Left colon (tissue), 2 donors: ENCODE measurements at regions not wholly inside any gene's neighbourhood (a gene's known extent, or its start where the extent isn't known, plus 50 kb on each side); places are given as distances from the start of the nearest gene placed in this dataset.

ENCODE experiments used
- ATAC-seq: fragments of 200-7000 bp; cut with Tn5 transposase; one replicate; pipeline ENCODE4 v1.9.1; 2020; ENCODE audit warnings: mild to moderate bottlenecking, moderate library complexity
- DNase-seq, 2 donors: peaks; one replicate each; pipeline ENCODE4 v3.0.0-alpha.2; 2020
- intact Hi-C, 2 donors: fragments of 100-400 bp; cut with DNase I in 1 of 2; cut with micrococcal nuclease in 1 of 2; formaldehyde crosslinking; loops; one replicate each; pipeline versions ENCODE4 v1.11.2 to v1.14.0; 2022; cut with DNase I, micrococcal nuclease
- donor health status: DM: no; HTN: no; CAD: no.
- donor health status: DM: yes; HTN: yes; CAD: no.

- no peak for DNase-seq
- ATAC-seq: no peak
- intact Hi-C loops: no loop called here
Measured at GRCh38 chr18:40048886-40049650, 1906.0 kb upstream of the PIK3C3 start.

- ATAC-seq (no peak), DNase-seq (no peak)
- intact Hi-C loops: no loop called here
Measured at GRCh38 chr18:40048253-40048652, 1906.8 kb upstream of the PIK3C3 start.

- DNase-seq: no peak
- ATAC-seq: no peak
- intact Hi-C loops: no loop called here
Measured at GRCh38 chr18:40046596-40046995, 1908.4 kb upstream of the PIK3C3 start.

GRCh38 chr18:40041951-40042350, 1913.1 kb upstream of the PIK3C3 start:
- intact Hi-C loops: no loop called here
- no peak for DNase-seq
- ATAC-seq: no peak

GRCh38 chr18:40040574-40040973, 1914.5 kb upstream of the PIK3C3 start:
- ATAC-seq (no peak), DNase-seq (no peak)
- intact Hi-C loops: no loop called here

DNA sequence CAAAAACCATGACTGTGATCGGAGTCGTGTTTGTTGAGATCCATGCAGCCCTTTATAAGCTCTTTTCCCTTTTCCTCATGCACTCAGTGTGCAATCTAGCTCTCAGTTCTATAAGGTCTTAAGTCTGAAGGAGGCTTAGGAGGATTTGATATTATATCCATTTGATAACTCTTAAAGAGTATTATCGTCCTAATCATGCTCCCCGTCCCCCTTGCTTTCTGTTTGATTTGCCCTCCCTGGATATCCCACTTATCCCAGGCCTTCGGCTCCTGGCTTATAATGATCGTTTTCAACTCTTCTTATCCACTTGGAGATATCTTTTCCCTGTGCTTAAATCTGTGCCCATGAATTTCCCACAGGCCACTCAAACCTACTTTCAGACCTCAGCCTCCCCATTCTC, 1917.7 kb upstream of the PIK3C3 start:
- ATAC-seq: no peak
- no peak for DNase-seq

GRCh38 chr18:40036861-40037260, 1918.2 kb upstream of the PIK3C3 start:
- intact Hi-C loops: no loop called here
- DNase-seq (no peak), ATAC-seq (no peak)

More for the DNA sequence above, 1917.7 kb upstream of the PIK3C3 start:
- intact Hi-C loops: no loop called here

GRCh38 chr18:40035966-40036365, 1919.1 kb upstream of the PIK3C3 start:
- intact Hi-C loops: no loop called here
- ATAC-seq: no peak

GRCh38 chr18:40032076-40032475, 1923.0 kb upstream of the PIK3C3 start:
- DNase-seq (no peak), ATAC-seq (no peak)
- intact Hi-C loops: no loop called here

More at GRCh38 chr18:40035966-40036365, 1919.1 kb upstream of the PIK3C3 start:
- no peak for DNase-seq

DNA sequence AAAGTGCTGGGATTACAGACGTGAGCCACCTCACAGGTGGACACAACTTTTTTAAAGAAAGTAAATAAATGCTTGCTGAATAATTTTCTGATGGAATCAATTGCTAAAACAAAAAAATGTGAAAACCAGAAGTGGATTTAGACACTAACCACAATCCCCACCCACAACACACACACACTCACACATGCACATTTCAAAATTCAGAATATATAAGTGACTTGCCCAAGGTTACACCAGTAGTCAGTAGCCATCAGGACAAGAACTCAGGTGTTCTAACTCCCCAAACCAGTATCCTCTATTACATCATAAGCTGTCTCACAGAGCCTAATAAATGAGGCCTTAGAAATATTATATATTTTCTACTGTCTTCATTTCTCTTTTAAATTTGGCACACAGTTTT, 1923.6 kb upstream of the PIK3C3 start:
- ATAC-seq: no peak
- DNase-seq: no peak
- intact Hi-C loops: no loop called here

DNA sequence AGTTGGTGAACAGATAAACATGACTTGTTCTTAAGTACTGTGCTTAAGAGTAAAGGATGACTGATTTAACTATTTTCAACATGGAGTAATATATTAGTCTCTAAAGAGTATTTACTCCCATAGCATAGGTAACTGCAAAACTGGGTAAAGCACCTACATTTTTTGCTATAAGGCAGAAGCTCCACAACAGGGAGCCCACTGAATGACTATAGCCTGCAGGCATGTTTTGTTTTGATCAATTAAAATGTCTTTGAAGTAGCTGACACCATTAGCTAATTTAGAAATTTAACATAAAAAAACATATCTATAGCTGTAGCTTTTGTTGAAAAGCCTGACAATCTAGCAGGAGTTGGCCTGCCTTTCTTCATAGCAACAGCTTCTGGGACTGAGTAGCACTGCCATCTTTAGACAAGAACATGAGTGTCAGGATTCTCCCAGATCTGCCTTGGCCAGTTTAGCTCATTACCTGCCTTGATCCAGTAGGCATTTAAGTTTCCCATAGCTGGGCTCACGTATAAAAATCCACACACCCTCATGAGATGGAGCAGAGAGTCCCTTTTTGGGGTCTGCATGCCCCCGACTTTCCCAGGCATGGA, 1935.1 kb upstream of the PIK3C3 start:
- no peak for DNase-seq
- intact Hi-C loops: no loop called here
- ATAC-seq: no peak

GRCh38 chr18:40018266-40018665, 1936.8 kb upstream of the PIK3C3 start:
- intact Hi-C loops: no loop called here
- no peak for ATAC-seq
- DNase-seq: no peak

DNA sequence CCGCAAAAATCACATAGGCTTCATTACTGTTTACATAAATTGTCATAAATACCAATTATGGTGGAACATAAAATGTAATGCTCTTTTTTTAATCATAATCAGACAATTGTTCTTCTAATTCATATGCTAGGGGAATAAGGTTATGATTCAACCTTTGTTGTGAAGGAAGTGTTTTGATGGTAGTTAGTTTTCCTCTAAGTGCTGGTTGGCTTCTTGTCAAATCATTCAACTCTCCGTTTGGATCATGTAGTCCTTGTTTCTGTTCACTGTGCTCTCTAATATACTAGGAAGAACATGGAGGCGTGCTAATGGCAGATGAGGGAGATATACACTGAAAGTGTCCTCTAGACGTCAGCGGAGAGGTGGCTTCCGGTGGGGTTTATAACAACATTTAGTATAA, 1938.0 kb upstream of the PIK3C3 start:
- no peak for ATAC-seq
- DNase-seq: no peak
- intact Hi-C loops: no loop called here

DNA sequence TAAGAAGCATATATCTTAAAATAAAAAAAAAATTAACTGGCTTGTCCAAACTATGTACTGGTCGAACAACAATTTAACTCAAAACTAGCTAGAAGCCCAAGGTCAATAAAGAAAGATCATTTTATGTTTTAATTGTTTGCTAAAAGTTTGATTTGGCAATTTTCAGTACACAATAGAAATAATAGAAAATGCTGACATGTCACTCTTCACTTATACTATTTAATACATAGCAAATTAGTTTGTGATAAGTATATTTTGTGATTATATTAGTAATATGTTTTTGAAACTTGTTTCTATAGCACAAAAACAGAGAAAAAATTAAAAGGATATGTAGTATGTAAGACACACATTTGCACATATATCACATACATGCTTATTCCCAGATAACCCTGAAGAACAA, 1938.6 kb upstream of the PIK3C3 start:
- ATAC-seq (no peak), DNase-seq (no peak)
- intact Hi-C loops: no loop called here

- intact Hi-C loops: no loop called here
- no peak for ATAC-seq
- no peak for DNase-seq
Measured at GRCh38 chr18:40013001-40013609, 1941.9 kb upstream of the PIK3C3 start.

- DNase-seq: no peak
- no peak for ATAC-seq
- intact Hi-C loops: no loop called here
Measured at GRCh38 chr18:40011201-40011600, 1943.8 kb upstream of the PIK3C3 start.

DNA sequence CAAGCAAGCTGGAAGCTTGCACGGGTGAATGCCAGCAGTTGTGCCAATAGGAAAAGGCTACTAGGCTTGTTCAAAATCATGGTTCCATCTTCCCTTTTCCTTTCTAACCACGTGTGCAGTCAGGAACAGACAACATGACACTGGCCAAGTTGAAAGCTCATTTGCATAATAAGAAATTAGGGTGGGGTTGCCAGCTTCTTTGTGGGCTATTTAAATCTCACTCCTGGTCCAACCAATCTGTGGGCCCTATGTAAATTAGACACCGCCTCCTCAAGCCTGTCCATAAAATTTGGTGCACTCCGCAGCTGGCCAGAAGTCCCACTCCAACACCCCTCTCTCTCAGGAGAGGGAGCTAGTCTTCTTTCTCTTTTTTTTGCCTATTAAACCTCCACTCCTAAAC, 1948.4 kb upstream of the PIK3C3 start:
- DNase-seq: no peak

DNA sequence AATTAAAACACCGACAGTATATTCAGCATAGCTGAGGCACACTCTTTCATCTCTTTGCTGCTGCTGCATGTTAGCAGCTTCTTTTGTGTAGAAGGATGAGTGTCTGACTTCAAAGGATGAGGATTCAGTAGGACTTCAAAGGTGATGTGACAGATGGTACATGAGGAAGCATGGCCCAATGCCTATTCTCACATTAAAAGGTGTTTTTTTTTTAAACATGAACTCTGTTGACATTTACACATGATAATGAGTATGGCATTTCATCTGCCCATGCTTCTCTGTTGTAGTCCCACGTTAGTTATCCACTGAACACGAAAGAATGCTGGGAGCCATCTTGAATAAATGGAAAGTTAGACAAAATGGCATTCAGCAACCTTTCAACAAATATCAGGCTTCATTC, 1950.8 kb upstream of the PIK3C3 start:
- intact Hi-C loops: no loop called here
- no peak for ATAC-seq
- DNase-seq: no peak

More for the DNA sequence above, 1948.4 kb upstream of the PIK3C3 start:
- no peak for ATAC-seq
- intact Hi-C loops: no loop called here

GRCh38 chr18:39998317-39998716, 1956.7 kb upstream of the PIK3C3 start:
- DNase-seq (no peak), ATAC-seq (no peak)
- intact Hi-C loops: no loop called here

DNA sequence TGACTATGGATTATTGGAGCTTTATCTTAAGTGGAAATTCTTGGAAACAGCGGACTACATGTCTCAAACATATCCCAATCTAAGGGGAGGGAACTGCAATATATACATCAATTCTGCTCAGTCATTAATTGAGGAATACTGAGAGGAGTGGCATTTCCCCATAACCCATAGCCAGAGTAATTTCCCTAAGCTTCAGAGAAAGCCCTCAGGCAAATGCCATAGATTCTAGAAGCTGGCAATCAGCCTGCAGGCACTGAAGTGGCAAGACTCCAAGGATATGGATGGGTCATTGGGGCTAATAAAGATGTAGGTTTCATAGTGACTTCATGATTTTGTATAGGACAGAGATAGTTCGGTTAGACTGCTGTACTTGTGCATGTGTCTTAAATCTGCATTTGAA, 1960.5 kb upstream of the PIK3C3 start:
- ATAC-seq (no peak), DNase-seq (no peak)
- intact Hi-C loops: no loop called here
